ENCODE measurements at regions not wholly inside any gene's neighbourhood (a gene's known extent, or its start where the extent isn't known, plus 50 kb on each side); places are given as distances from the start of the nearest gene placed in this dataset.

GRCh38 chr2:172207911-172208310 is 105.2 kb upstream of the DLX2 start:
- TF ChIP-seq CTCF (conservative IDR thresholded peaks at IDR 0.05 in 1 of 2, IDR thresholded peaks at IDR 0.05 in 1 of 2; ENCODE audit: extremely low read depth in 1 of 2, insufficient read depth in 1 of 2, low read depth in 1 of 2, low read length in 2 of 2) (no peak), EZH2 (IDR thresholded peaks at IDR 0.05; ENCODE audit: borderline replicate concordance, low read length) (no peak)
